Progenitor cell of endocrine pancreas (in vitro differentiated cells): ENCODE measurements at regions not wholly inside any gene's neighbourhood (a gene's known extent, or its start where the extent isn't known, plus 50 kb on each side); places are given as distances from the start of the nearest gene placed in this dataset.

ENCODE experiments used
- DNase-seq: peaks from one replicate; pipeline ENCODE4 v3.0.0; 2021; ENCODE audit warnings: low spot score; ENCODE audit not compliant: unreplicated experiment
- H3K27ac Mint-ChIP-seq: 2 replicates; pipeline ENCODE4 v1.8.0; 2021; ENCODE audit warnings: mild to moderate bottlenecking, moderate library complexity, mixed read lengths
- H3K27me3 Mint-ChIP-seq: 2 replicates; pipeline ENCODE4 v1.8.0; 2021; ENCODE audit warnings: mixed read lengths
- H3K36me3 Mint-ChIP-seq: 2 replicates; pipeline ENCODE4 v1.8.0; 2022; ENCODE audit warnings: mixed read lengths; ENCODE audit not compliant: insufficient read depth
- H3K4me1 Mint-ChIP-seq: 2 replicates; pipeline ENCODE4 v1.8.0; 2021; ENCODE audit warnings: low read depth, mixed read lengths
- H3K4me3 Mint-ChIP-seq: 2 replicates; pipeline ENCODE4 v1.8.0; 2021; ENCODE audit warnings: low read depth, mild to moderate bottlenecking, moderate library complexity, mixed read lengths
- H3K9me3 Mint-ChIP-seq: 2 replicates; pipeline ENCODE4 v1.8.0; 2021; ENCODE audit warnings: low read depth, mixed read lengths
- CTCF ChIP-seq: fragments of 200-600 bp; sonication (generic); IDR thresholded peaks from one replicate; pipeline ENCODE4 v1.5.0; 2021; ENCODE audit warnings: antibody characterized with exemption, mild to moderate bottlenecking; ENCODE audit not compliant: unreplicated experiment

- peaks cover 15% of the 10 kb centered on the region for H3K9me3 Mint-ChIP-seq
Observed at GRCh38 chr4:104938624-104939023, 208.1 kb upstream of the TET2 start.

GRCh38 chr4:104940927-104941326 is 205.7 kb upstream of the TET2 start:
- Mint-ChIP-seq H3K36me3 (no peaks in the 10 kb centered on the region), H3K27me3 (no peaks in the 10 kb centered on the region), H3K4me1 (peaks cover 4% of the 10 kb centered on the region), H3K27ac (no peak overlapping the region), H3K4me3 (no peak overlapping the region), H3K9me3 (peaks cover 9% of the 10 kb centered on the region)
- TF ChIP-seq CTCF, result no peak
- no peak for DNase-seq

More at GRCh38 chr4:104938624-104939023, 208.1 kb upstream of the TET2 start:
- H3K4me3 Mint-ChIP-seq, result no peak overlapping the region
- no peak for TF ChIP-seq CTCF
- peaks cover 4% of the 10 kb centered on the region for H3K4me1 Mint-ChIP-seq
- no peaks in the 10 kb centered on the region for H3K27me3 Mint-ChIP-seq
- no peaks in the 10 kb centered on the region for H3K36me3 Mint-ChIP-seq
- no peak for DNase-seq
- H3K27ac Mint-ChIP-seq, result no peak overlapping the region

- no peak overlapping the region for H3K4me3 Mint-ChIP-seq
Observed at GRCh38 chr4:104941661-104942062, 205.0 kb upstream of the TET2 start.

GRCh38 chr4:104942990-104943743 is 203.5 kb upstream of the TET2 start:
- peaks cover 4% of the 10 kb centered on the region for H3K4me1 Mint-ChIP-seq
- H3K27me3 Mint-ChIP-seq, result no peaks in the 10 kb centered on the region
- TF ChIP-seq CTCF, result no peak
- H3K27ac Mint-ChIP-seq, result no peak overlapping the region
- no peak overlapping the region for H3K4me3 Mint-ChIP-seq
- H3K9me3 Mint-ChIP-seq, result peaks cover 9% of the 10 kb centered on the region
- no peak for DNase-seq
- H3K36me3 Mint-ChIP-seq, result no peaks in the 10 kb centered on the region

More at GRCh38 chr4:104941661-104942062, 205.0 kb upstream of the TET2 start:
- Mint-ChIP-seq H3K27ac (no peak overlapping the region), H3K27me3 (no peaks in the 10 kb centered on the region), H3K4me1 (peaks cover 4% of the 10 kb centered on the region), H3K9me3 (peaks cover 9% of the 10 kb centered on the region), H3K36me3 (no peaks in the 10 kb centered on the region)
- no peak for DNase-seq
- TF ChIP-seq CTCF, result no peak

GRCh38 chr4:104944596-104944995 is 202.1 kb upstream of the TET2 start:
- TF ChIP-seq CTCF, result no peak
- Mint-ChIP-seq H3K4me3 (no peak overlapping the region), H3K27me3 (no peaks in the 10 kb centered on the region)

More at GRCh38 chr4:104944596-104944995, 202.1 kb upstream of the TET2 start:
- H3K9me3 Mint-ChIP-seq, result peaks cover 9% of the 10 kb centered on the region
- no peaks in the 10 kb centered on the region for H3K36me3 Mint-ChIP-seq
- no peak for DNase-seq
- peaks cover 4% of the 10 kb centered on the region for H3K4me1 Mint-ChIP-seq
- H3K27ac Mint-ChIP-seq, result no peak overlapping the region
